ENCODE measurements at regions not wholly inside any gene's neighbourhood (a gene's known extent, or its start where the extent isn't known, plus 50 kb on each side); places are given as distances from the start of the nearest gene placed in this dataset.

GRCh38 chr4:35963383-35963782, 280.9 kb downstream of the ARAP2 start:
- no peak for DNase-seq (ENCODE audit: insufficient read length, low spot score)
- TF ChIP-seq POLR2A (IDR thresholded peaks at IDR 0.05; ENCODE audit: low read depth, low read length): no peak
- no peak for FAIRE-seq

- DNase-seq (ENCODE audit: insufficient read length, low spot score): no peak
- no peak for FAIRE-seq
Measured at GRCh38 chr4:35963974-35964515, 280.3 kb downstream of the ARAP2 start.

GRCh38 chr4:35965300-35965699, 279.0 kb downstream of the ARAP2 start:
- no peak for TF ChIP-seq POLR2A (IDR thresholded peaks at IDR 0.05; ENCODE audit: low read depth, low read length)
- FAIRE-seq (no peak), DNase-seq (ENCODE audit: insufficient read length, low spot score) (no peak)

More at GRCh38 chr4:35963974-35964515, 280.3 kb downstream of the ARAP2 start:
- no peak for TF ChIP-seq POLR2A (IDR thresholded peaks at IDR 0.05; ENCODE audit: low read depth, low read length)

GRCh38 chr4:35966566-35966965, 277.7 kb downstream of the ARAP2 start:
- TF ChIP-seq POLR2A (IDR thresholded peaks at IDR 0.05; ENCODE audit: low read depth, low read length): no peak
- no peak for FAIRE-seq

GRCh38 chr4:35970366-35970960, 273.9 kb downstream of the ARAP2 start:
- DNase-seq (ENCODE audit: insufficient read length, low spot score) (no peak), FAIRE-seq (no peak)
- TF ChIP-seq POLR2A (IDR thresholded peaks at IDR 0.05; ENCODE audit: low read depth, low read length): no peak

More at GRCh38 chr4:35966566-35966965, 277.7 kb downstream of the ARAP2 start:
- no peak for DNase-seq (ENCODE audit: insufficient read length, low spot score)

GRCh38 chr4:35972814-35973213, 271.5 kb downstream of the ARAP2 start:
- FAIRE-seq (no peak), DNase-seq (ENCODE audit: insufficient read length, low spot score) (no peak)
- TF ChIP-seq POLR2A (IDR thresholded peaks at IDR 0.05; ENCODE audit: low read depth, low read length): no peak

- no peak for TF ChIP-seq POLR2A (IDR thresholded peaks at IDR 0.05; ENCODE audit: low read depth, low read length)
- FAIRE-seq (no peak), DNase-seq (ENCODE audit: insufficient read length, low spot score) (no peak)
Measured at GRCh38 chr4:35975617-35976355, 268.5 kb downstream of the ARAP2 start.

GRCh38 chr4:35978551-35978950, 265.8 kb downstream of the ARAP2 start:
- no peak for FAIRE-seq
- no peak for TF ChIP-seq POLR2A (IDR thresholded peaks at IDR 0.05; ENCODE audit: low read depth, low read length)

GRCh38 chr4:35982318-35982717, 262.0 kb downstream of the ARAP2 start:
- FAIRE-seq (no peak), DNase-seq (ENCODE audit: insufficient read length, low spot score) (no peak)
- no peak for TF ChIP-seq POLR2A (IDR thresholded peaks at IDR 0.05; ENCODE audit: low read depth, low read length)

More at GRCh38 chr4:35978551-35978950, 265.8 kb downstream of the ARAP2 start:
- DNase-seq (ENCODE audit: insufficient read length, low spot score): no peak

- FAIRE-seq (no peak), DNase-seq (ENCODE audit: insufficient read length, low spot score) (no peak)
- TF ChIP-seq POLR2A (IDR thresholded peaks at IDR 0.05; ENCODE audit: low read depth, low read length): no peak
Measured at GRCh38 chr4:35986537-35986936, 257.8 kb downstream of the ARAP2 start.

- DNase-seq (ENCODE audit: insufficient read length, low spot score) (no peak), FAIRE-seq (no peak)
- no peak for TF ChIP-seq POLR2A (IDR thresholded peaks at IDR 0.05; ENCODE audit: low read depth, low read length)
Measured at GRCh38 chr4:35993606-35994005, 250.7 kb downstream of the ARAP2 start.

GRCh38 chr4:36000941-36001557, 243.3 kb downstream of the ARAP2 start:
- FAIRE-seq (no peak), DNase-seq (ENCODE audit: insufficient read length, low spot score) (no peak)
- TF ChIP-seq POLR2A (IDR thresholded peaks at IDR 0.05; ENCODE audit: low read depth, low read length): no peak

- FAIRE-seq (no peak), DNase-seq (ENCODE audit: insufficient read length, low spot score) (no peak)
- no peak for TF ChIP-seq POLR2A (IDR thresholded peaks at IDR 0.05; ENCODE audit: low read depth, low read length)
Measured at GRCh38 chr4:36003051-36003450, 241.3 kb downstream of the ARAP2 start.

- DNase-seq (ENCODE audit: insufficient read length, low spot score): no peak
- no peak for TF ChIP-seq POLR2A (IDR thresholded peaks at IDR 0.05; ENCODE audit: low read depth, low read length)
- no peak for FAIRE-seq
Measured at GRCh38 chr4:36004204-36004851, 240.0 kb downstream of the ARAP2 start.

Data from H54 (cell line).